BLaER1 treated with 17β-estradiol and CSF1 and Interleukin-3, amounts not matched to agents 10 nM and 100 nM (cell line): ENCODE measurements at regions not wholly inside any gene's neighbourhood (a gene's known extent, or its start where the extent isn't known, plus 50 kb on each side); places are given as distances from the start of the nearest gene placed in this dataset.

ENCODE experiments used
- H3K27ac ChIP-seq, 11 experiments: shearing (Covaris generic); formaldehyde crosslinking; 2 replicates each; pipeline ENCODE4 v1.8.1; 2022
- H3K27me3 ChIP-seq, 11 experiments: shearing (Covaris generic); formaldehyde crosslinking; 2 replicates each; pipeline ENCODE4 v1.8.1; 2022
- H3K36me3 ChIP-seq, 11 experiments: shearing (Covaris generic); formaldehyde crosslinking; 2 replicates each; pipeline ENCODE4 v1.8.1; 2022
- H3K4me1 ChIP-seq, 10 experiments: shearing (Covaris generic); formaldehyde crosslinking; 2 replicates each; pipeline ENCODE4 v1.8.1; 2022
- H3K4me2 ChIP-seq, 11 experiments: shearing (Covaris generic); formaldehyde crosslinking; 2 replicates each; pipeline ENCODE4 v1.8.1; 2022
- H3K4me3 ChIP-seq, 10 experiments: shearing (Covaris generic); formaldehyde crosslinking; 2 replicates each; pipeline ENCODE4 v1.8.1; 2022
- H3K9ac ChIP-seq, 11 experiments: shearing (Covaris generic); formaldehyde crosslinking; 2 replicates each; pipeline ENCODE4 v1.8.1; 2022
- H3K9me3 ChIP-seq, 11 experiments: shearing (Covaris generic); formaldehyde crosslinking; replicated peaks in 1 of 11; 2 replicates each; pipeline ENCODE4 v1.8.1; 2022
- H4K20me1 ChIP-seq, 11 experiments: shearing (Covaris generic); formaldehyde crosslinking; 2 replicates each; pipeline ENCODE4 v1.8.1; 2022
- Cebpa-rat ChIP-seq, 11 experiments: shearing (Covaris generic); IDR thresholded peaks; 2 replicates each; pipeline ENCODE4 v1.8.1; 2022

GRCh38 chr16:7278636-7279035 is 54.0 kb upstream of the RBFOX1 start:
- no peak overlapping the region for H3K9ac ChIP-seq
- H3K4me2 ChIP-seq: no peak overlapping the region
- no peaks in the 10 kb centered on the region for H3K36me3 ChIP-seq
- H4K20me1 ChIP-seq: no peaks in the 10 kb centered on the region
- no peaks in the 10 kb centered on the region for H3K9me3 ChIP-seq
- peaks cover 9 to 15% (median 12%) of the 10 kb centered on the region in 10 experiments; a peak in 15 of 20 replicates for H3K4me1 ChIP-seq
- H3K27ac ChIP-seq: no peak overlapping the region
- H3K27me3 ChIP-seq: no peaks in the 10 kb centered on the region
- TF ChIP-seq Cebpa-rat (IDR thresholded peaks at IDR 0.05): no peak
- H3K4me3 ChIP-seq: no peak overlapping the region

DNA sequence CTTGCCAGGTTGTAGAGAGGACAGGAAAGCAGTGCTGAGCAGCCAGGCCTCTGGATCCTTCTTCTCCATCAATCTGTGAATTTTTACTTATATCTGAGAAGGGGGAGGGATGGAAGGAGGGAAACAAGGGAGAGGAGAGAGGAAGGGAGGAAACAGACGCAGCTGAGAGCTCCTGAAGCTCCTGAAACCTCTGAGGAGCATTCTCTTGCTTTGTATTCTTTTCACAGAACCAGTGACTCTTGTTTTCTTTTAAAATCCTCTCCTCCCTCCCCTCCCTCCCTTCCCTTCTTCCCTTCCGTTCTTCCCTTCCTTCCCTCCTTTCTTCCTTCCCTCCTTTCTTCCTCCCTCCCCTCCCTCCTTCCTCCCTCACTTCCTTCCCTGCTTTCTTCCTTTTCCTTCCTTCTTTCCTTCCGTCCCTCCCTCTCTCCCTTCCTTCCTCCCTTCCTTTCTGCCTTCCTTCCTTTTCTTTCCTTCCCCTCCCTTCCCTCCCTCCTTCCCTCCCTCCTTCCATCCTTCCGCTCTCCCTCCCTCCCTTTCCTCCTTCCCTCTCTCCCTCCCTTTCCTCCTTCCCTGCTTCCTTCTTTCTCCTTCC is 60.0 kb upstream of the RBFOX1 start:
- Histone ChIP-seq H3K36me3 (no peaks in the 10 kb centered on the region), H3K27me3 (no peaks in the 10 kb centered on the region), H3K9me3 (no peaks in the 10 kb centered on the region), H3K9ac (no peak overlapping the region), H3K4me1 (no peaks in the 10 kb centered on the region), H3K4me3 (no peak overlapping the region), H4K20me1 (no peaks in the 10 kb centered on the region), H3K27ac (no peak overlapping the region), H3K4me2 (no peak overlapping the region)
- TF ChIP-seq Cebpa-rat (IDR thresholded peaks at IDR 0.05): no peak

- Histone ChIP-seq H3K36me3 (no peaks in the 10 kb centered on the region), H3K4me2 (no peak overlapping the region), H3K9me3 (no peaks in the 10 kb centered on the region), H3K9ac (no peak overlapping the region), H3K4me1 (no peaks in the 10 kb centered on the region), H3K27me3 (no peaks in the 10 kb centered on the region), H4K20me1 (no peaks in the 10 kb centered on the region), H3K27ac (no peak overlapping the region), H3K4me3 (no peak overlapping the region)
- no peak for TF ChIP-seq Cebpa-rat (IDR thresholded peaks at IDR 0.05)
Measured at GRCh38 chr16:7271486-7271885, 61.2 kb upstream of the RBFOX1 start.

DNA sequence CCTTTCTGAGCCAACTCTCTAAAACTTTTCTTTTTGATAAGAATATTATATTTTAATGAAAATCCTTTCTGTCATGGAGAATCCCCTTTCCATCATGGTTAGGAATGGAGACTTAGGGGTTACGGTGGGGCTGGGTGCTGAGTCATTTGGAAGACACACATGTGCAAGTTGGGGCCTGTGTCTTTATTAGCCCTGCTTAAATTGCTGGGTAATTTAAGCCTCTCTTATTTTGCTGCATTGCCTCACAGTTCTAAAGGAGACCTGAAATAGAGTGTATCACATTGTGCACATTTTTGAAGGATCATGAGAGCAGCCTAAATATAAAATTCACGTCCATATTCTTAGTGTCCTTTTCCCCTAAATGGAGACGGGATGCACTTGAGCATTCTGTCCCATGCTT is 61.8 kb upstream of the RBFOX1 start:
- no peaks in the 10 kb centered on the region for H3K36me3 ChIP-seq
- H3K27me3 ChIP-seq: no peaks in the 10 kb centered on the region
- H3K4me2 ChIP-seq: no peak overlapping the region
- H4K20me1 ChIP-seq: no peaks in the 10 kb centered on the region
- TF ChIP-seq Cebpa-rat (IDR thresholded peaks at IDR 0.05): no peak
- H3K9me3 ChIP-seq: no peaks in the 10 kb centered on the region
- no peak overlapping the region for H3K9ac ChIP-seq
- no peaks in the 10 kb centered on the region for H3K4me1 ChIP-seq
- no peak overlapping the region for H3K27ac ChIP-seq
- no peak overlapping the region for H3K4me3 ChIP-seq

DNA sequence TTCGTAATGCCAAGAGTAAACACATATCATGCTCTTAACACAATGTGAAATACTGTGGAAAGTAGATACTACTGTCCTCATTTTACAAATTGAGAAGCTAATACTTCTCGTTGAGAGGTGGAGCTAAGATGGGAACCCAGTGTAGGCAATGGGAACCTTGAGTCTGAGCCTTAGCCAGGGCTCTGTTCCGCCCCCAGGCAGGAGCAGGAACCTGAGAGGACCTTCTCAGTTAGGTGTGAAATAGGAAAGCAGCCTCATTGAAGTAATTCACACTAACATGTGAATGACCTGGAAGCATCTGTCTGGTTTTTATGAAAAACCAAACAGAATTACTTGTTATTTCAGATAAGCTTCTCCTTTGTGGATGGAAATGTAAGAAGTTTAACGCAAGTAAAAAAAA is 62.6 kb upstream of the RBFOX1 start:
- H3K27me3 ChIP-seq: no peaks in the 10 kb centered on the region
- H3K27ac ChIP-seq: no peak overlapping the region

GRCh38 chr16:7268182-7268581 is 64.5 kb upstream of the RBFOX1 start:
- Histone ChIP-seq H4K20me1 (no peaks in the 10 kb centered on the region), H3K4me2 (no peak overlapping the region), H3K4me1 (no peaks in the 10 kb centered on the region), H3K27ac (no peak overlapping the region), H3K27me3 (no peaks in the 10 kb centered on the region), H3K36me3 (no peaks in the 10 kb centered on the region), H3K9ac (no peak overlapping the region), H3K9me3 (no peaks in the 10 kb centered on the region), H3K4me3 (no peak overlapping the region)
- no peak for TF ChIP-seq Cebpa-rat (IDR thresholded peaks at IDR 0.05)

More for the DNA sequence above, 62.6 kb upstream of the RBFOX1 start:
- H3K9ac ChIP-seq: no peak overlapping the region
- H3K4me3 ChIP-seq: no peak overlapping the region
- no peak overlapping the region for H3K4me2 ChIP-seq
- no peaks in the 10 kb centered on the region for H3K9me3 ChIP-seq
- no peak for TF ChIP-seq Cebpa-rat (IDR thresholded peaks at IDR 0.05)
- no peaks in the 10 kb centered on the region for H3K36me3 ChIP-seq
- H4K20me1 ChIP-seq: no peaks in the 10 kb centered on the region
- H3K4me1 ChIP-seq: no peaks in the 10 kb centered on the region

GRCh38 chr16:7257016-7257415 is 75.6 kb upstream of the RBFOX1 start:
- no peak overlapping the region for H3K9ac ChIP-seq
- H4K20me1 ChIP-seq: no peaks in the 10 kb centered on the region
- H3K4me1 ChIP-seq: peaks cover 8 to 11% (median 10%) of the 10 kb centered on the region in 10 experiments
- no peak overlapping the region for H3K4me3 ChIP-seq
- H3K27me3 ChIP-seq: no peaks in the 10 kb centered on the region
- peak overlapping the region; percentile 33 to 68 (median 51) for H3K4me2 ChIP-seq
- no peaks in the 10 kb centered on the region for H3K9me3 ChIP-seq
- no peak overlapping the region for H3K27ac ChIP-seq
- no peaks in the 10 kb centered on the region for H3K36me3 ChIP-seq
- no peak for TF ChIP-seq Cebpa-rat (IDR thresholded peaks at IDR 0.05)

DNA sequence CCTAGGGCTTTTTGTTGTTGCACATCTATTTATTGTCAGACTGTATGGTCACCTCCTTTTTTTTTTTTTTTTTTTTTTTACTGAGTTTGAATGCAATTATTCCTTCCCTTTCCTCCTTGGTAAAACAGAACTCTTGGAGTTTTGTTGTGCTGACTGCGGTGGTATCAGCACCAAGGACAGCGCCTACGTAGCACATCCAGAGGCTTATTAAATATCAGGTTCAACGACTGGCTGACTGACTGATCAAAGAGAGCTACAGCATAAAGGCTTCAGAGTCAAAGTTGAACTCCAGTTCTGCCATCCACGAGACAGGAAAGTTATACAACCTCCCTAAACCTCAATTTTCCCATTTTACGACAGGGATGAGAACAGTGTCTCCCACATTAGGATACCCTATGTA is 86.1 kb upstream of the RBFOX1 start:
- Histone ChIP-seq H3K4me1 (no peaks in the 10 kb centered on the region), H4K20me1 (no peaks in the 10 kb centered on the region; a peak in 1 of 22 replicates), H3K4me3 (no peak overlapping the region), H3K27me3 (no peaks in the 10 kb centered on the region), H3K9me3 (no peaks in the 10 kb centered on the region), H3K27ac (no peak overlapping the region), H3K36me3 (no peaks in the 10 kb centered on the region), H3K4me2 (no peak overlapping the region), H3K9ac (no peak overlapping the region)
- no peak for TF ChIP-seq Cebpa-rat (IDR thresholded peaks at IDR 0.05)

DNA sequence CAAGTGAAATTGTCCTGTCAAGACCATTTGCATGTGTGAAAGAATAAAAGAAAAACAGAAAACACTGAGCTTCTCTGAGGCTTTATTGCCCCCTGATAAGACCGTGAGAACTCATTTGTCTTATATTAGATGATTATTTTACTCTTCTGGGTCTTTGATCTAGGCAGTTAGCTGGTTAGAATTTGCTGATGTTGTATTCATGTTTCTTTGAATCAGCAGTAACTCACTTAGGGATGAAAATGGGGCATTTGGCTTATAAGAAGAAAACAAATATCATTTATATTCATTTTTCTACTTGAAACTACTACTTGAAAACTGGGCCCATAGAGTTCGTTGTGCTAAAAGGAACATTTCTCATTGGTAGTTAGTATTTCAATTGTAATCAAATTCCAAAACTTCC is 93.1 kb upstream of the RBFOX1 start:
- Histone ChIP-seq H4K20me1 (no peaks in the 10 kb centered on the region), H3K9ac (no peak overlapping the region), H3K4me3 (no peak overlapping the region), H3K9me3 (no peaks in the 10 kb centered on the region), H3K27ac (no peak overlapping the region), H3K27me3 (no peaks in the 10 kb centered on the region), H3K36me3 (no peaks in the 10 kb centered on the region), H3K4me2 (no peak overlapping the region), H3K4me1 (peaks cover 0 to 15% (median 0%) of the 10 kb centered on the region in 10 experiments; a peak in 3 of 20 replicates)
- TF ChIP-seq Cebpa-rat (IDR thresholded peaks at IDR 0.05): no peak

DNA sequence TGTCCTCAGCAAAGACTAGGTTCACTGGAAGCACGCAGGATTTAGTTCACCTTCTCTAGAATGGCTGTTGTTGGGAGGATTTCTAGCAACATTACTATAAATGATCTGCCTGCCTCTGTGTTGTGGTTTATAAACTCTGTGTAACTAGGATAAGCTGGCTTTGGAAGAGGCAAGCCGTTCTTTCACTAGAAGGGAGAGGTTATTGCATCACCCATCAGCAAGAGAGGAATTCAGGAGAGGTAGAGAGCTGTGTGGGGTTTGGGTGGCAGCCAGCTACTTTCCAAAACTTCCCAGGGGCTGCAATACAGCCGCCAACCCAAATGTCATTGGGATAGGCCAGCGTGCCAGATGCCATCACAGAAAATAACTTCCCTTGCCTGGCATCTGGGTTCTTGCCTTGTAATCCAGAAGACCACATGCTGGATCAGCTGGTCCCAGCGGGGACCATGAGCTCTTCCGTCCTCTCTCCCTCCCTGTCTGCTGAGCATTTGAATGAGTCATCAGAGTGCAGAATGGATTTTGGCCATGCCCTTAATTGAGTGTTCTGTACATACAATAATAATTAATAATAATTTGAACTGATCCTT is 95.7 kb upstream of the RBFOX1 start:
- Histone ChIP-seq H3K4me1 (peaks cover 0 to 15% (median 0%) of the 10 kb centered on the region in 10 experiments; a peak in 3 of 20 replicates), H3K9ac (no peak overlapping the region), H3K4me3 (no peak overlapping the region), H3K36me3 (no peaks in the 10 kb centered on the region), H4K20me1 (no peaks in the 10 kb centered on the region), H3K27ac (no peak overlapping the region), H3K27me3 (no peaks in the 10 kb centered on the region), H3K4me2 (no peak overlapping the region), H3K9me3 (no peaks in the 10 kb centered on the region)
- TF ChIP-seq Cebpa-rat (IDR thresholded peaks at IDR 0.05): 0 out of 22 replicates have a peak, but pooled peaks of 1 of the 11 experiments have one; percentile 23
